GM21390 (cell line): ENCODE measurements at regions not wholly inside any gene's neighbourhood (a gene's known extent, or its start where the extent isn't known, plus 50 kb on each side); places are given as distances from the start of the nearest gene placed in this dataset.

ENCODE experiments used
- ATAC-seq: cut with Tn5 transposase; IDR thresholded peaks from one replicate; pipeline ENCODE4 v1.9.1; 2021; ENCODE audit not compliant: unreplicated experiment

GRCh38 chr12:76704693-76705092, 59.2 kb upstream of the ZDHHC17 start:
- no peak for ATAC-seq

GRCh38 chr12:76706101-76706500, 57.8 kb upstream of the ZDHHC17 start:
- ATAC-seq = no peak

- ATAC-seq = no peak
These were observed 57.2 kb upstream of the ZDHHC17 start for GRCh38 chr12:76706761-76707160.

GRCh38 chr12:76707772-76708171, 56.1 kb upstream of the ZDHHC17 start:
- ATAC-seq = no peak

GRCh38 chr12:76708296-76708695, 55.6 kb upstream of the ZDHHC17 start:
- no peak for ATAC-seq

- ATAC-seq = no peak
These were observed 52.7 kb upstream of the ZDHHC17 start for GRCh38 chr12:76711241-76711640.

GRCh38 chr12:76713130-76713529, 50.8 kb upstream of the ZDHHC17 start:
- no peak for ATAC-seq

GRCh38 chr12:76713986-76714385, 49.9 kb upstream of the ZDHHC17 start:
- no peak for ATAC-seq
